ENCODE measurements at regions not wholly inside any gene's neighbourhood (a gene's known extent, or its start where the extent isn't known, plus 50 kb on each side); places are given as distances from the start of the nearest gene placed in this dataset.

DNA sequence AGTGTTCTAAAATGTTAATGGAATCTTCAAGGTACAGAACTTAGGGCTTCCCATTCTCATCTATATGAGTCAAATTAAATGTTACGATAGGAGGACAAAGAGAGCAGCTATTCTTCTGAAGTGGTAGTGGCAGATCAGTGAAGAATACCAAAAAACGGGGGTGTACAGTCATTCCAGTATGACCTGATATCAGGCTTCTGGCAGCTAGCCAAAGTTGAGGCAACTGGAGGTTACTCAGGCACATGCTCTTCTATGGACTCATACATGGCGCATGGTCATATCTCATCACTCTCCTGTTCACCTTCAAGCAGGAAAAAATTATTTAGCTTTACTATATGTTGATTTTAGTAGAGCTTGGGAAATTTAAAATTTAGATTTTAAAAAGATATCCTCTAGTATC, 1608.8 kb downstream of the GRIK2 start (continued):
- TF ChIP-seq, protein P1, sequence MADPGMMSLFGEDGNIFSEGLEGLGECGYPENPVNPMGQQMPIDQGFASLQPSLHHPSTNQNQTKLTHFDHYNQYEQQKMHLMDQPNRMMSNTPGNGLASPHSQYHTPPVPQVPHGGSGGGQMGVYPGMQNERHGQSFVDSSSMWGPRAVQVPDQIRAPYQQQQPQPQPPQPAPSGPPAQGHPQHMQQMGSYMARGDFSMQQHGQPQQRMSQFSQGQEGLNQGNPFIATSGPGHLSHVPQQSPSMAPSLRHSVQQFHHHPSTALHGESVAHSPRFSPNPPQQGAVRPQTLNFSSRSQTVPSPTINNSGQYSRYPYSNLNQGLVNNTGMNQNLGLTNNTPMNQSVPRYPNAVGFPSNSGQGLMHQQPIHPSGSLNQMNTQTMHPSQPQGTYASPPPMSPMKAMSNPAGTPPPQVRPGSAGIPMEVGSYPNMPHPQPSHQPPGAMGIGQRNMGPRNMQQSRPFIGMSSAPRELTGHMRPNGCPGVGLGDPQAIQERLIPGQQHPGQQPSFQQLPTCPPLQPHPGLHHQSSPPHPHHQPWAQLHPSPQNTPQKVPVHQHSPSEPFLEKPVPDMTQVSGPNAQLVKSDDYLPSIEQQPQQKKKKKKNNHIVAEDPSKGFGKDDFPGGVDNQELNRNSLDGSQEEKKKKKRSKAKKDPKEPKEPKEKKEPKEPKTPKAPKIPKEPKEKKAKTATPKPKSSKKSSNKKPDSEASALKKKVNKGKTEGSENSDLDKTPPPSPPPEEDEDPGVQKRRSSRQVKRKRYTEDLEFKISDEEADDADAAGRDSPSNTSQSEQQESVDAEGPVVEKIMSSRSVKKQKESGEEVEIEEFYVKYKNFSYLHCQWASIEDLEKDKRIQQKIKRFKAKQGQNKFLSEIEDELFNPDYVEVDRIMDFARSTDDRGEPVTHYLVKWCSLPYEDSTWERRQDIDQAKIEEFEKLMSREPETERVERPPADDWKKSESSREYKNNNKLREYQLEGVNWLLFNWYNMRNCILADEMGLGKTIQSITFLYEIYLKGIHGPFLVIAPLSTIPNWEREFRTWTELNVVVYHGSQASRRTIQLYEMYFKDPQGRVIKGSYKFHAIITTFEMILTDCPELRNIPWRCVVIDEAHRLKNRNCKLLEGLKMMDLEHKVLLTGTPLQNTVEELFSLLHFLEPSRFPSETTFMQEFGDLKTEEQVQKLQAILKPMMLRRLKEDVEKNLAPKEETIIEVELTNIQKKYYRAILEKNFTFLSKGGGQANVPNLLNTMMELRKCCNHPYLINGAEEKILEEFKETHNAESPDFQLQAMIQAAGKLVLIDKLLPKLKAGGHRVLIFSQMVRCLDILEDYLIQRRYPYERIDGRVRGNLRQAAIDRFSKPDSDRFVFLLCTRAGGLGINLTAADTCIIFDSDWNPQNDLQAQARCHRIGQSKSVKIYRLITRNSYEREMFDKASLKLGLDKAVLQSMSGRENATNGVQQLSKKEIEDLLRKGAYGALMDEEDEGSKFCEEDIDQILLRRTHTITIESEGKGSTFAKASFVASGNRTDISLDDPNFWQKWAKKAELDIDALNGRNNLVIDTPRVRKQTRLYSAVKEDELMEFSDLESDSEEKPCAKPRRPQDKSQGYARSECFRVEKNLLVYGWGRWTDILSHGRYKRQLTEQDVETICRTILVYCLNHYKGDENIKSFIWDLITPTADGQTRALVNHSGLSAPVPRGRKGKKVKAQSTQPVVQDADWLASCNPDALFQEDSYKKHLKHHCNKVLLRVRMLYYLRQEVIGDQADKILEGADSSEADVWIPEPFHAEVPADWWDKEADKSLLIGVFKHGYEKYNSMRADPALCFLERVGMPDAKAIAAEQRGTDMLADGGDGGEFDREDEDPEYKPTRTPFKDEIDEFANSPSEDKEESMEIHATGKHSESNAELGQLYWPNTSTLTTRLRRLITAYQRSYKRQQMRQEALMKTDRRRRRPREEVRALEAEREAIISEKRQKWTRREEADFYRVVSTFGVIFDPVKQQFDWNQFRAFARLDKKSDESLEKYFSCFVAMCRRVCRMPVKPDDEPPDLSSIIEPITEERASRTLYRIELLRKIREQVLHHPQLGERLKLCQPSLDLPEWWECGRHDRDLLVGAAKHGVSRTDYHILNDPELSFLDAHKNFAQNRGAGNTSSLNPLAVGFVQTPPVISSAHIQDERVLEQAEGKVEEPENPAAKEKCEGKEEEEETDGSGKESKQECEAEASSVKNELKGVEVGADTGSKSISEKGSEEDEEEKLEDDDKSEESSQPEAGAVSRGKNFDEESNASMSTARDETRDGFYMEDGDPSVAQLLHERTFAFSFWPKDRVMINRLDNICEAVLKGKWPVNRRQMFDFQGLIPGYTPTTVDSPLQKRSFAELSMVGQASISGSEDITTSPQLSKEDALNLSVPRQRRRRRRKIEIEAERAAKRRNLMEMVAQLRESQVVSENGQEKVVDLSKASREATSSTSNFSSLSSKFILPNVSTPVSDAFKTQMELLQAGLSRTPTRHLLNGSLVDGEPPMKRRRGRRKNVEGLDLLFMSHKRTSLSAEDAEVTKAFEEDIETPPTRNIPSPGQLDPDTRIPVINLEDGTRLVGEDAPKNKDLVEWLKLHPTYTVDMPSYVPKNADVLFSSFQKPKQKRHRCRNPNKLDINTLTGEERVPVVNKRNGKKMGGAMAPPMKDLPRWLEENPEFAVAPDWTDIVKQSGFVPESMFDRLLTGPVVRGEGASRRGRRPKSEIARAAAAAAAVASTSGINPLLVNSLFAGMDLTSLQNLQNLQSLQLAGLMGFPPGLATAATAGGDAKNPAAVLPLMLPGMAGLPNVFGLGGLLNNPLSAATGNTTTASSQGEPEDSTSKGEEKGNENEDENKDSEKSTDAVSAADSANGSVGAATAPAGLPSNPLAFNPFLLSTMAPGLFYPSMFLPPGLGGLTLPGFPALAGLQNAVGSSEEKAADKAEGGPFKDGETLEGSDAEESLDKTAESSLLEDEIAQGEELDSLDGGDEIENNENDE (IDR thresholded peaks at IDR 0.05; ENCODE audit: insufficient replicate concordance, low read length): no peak
- TF ChIP-seq ASH2L (IDR thresholded peaks at IDR 0.05; ENCODE audit: low read length): no peak
- TF ChIP-seq KDM1A (IDR thresholded peaks at IDR 0.05; ENCODE audit: borderline replicate concordance, low read length): no peak
- no peak for TF ChIP-seq HDAC6 (IDR thresholded peaks at IDR 0.05; ENCODE audit: low read depth, low read length)
- no peak for TF ChIP-seq PHF8 (conservative IDR thresholded peaks at IDR 0.05; ENCODE audit: low read depth, low read length)
- TF ChIP-seq EZH2 (IDR thresholded peaks at IDR 0.05; ENCODE audit: low read depth, low read length, severe bottlenecking): no peak
- TF ChIP-seq RXRA (IDR thresholded peaks at IDR 0.05; ENCODE audit: insufficient read depth, low read depth, low read length): no peak
- TF ChIP-seq SRF (IDR thresholded peaks at IDR 0.05; ENCODE audit: low read depth, low read length): no peak
- TF ChIP-seq CBX8 (IDR thresholded peaks at IDR 0.05; ENCODE audit: borderline replicate concordance, low read depth, low read length): no peak
- no peak for TF ChIP-seq TEAD4 (IDR thresholded peaks at IDR 0.05; ENCODE audit: low read depth, low read length)
- no peak for TF ChIP-seq NANOG (IDR thresholded peaks at IDR 0.05; ENCODE audit: insufficient read depth, low read depth, low read length, poor library complexity, severe bottlenecking)
- no peak for TF ChIP-seq TBP (IDR thresholded peaks at IDR 0.05; ENCODE audit: low read depth, low read length)
- no peak for TF ChIP-seq TAF7 (optimal IDR thresholded peaks at IDR 0.05; ENCODE audit: borderline replicate concordance, low read depth, low read length)

Data from H1 (cell line).